BLaER1 (cell line): ENCODE measurements at regions not wholly inside any gene's neighbourhood (a gene's known extent, or its start where the extent isn't known, plus 50 kb on each side); places are given as distances from the start of the nearest gene placed in this dataset.

Experiments used
- H3K27ac ChIP-seq: shearing (Covaris generic); formaldehyde crosslinking; 2 replicates; pipeline ENCODE4 v1.8.1; 2022
- H3K27me3 ChIP-seq: shearing (Covaris generic); formaldehyde crosslinking; 2 replicates; pipeline ENCODE4 v1.8.1; 2022
- H3K36me3 ChIP-seq: shearing (Covaris generic); formaldehyde crosslinking; 2 replicates; pipeline ENCODE4 v1.8.1; 2022
- H3K4me1 ChIP-seq: shearing (Covaris generic); formaldehyde crosslinking; 2 replicates; pipeline ENCODE4 v1.8.1; 2022
- H3K4me2 ChIP-seq: shearing (Covaris generic); formaldehyde crosslinking; 2 replicates; pipeline ENCODE4 v1.8.1; 2022
- H3K4me3 ChIP-seq: shearing (Covaris generic); formaldehyde crosslinking; 2 replicates; pipeline ENCODE4 v1.8.1; 2022
- H3K9ac ChIP-seq: shearing (Covaris generic); formaldehyde crosslinking; 2 replicates; pipeline ENCODE4 v1.8.1; 2022
- H3K9me3 ChIP-seq: shearing (Covaris generic); formaldehyde crosslinking; 2 replicates; pipeline ENCODE4 v1.8.1; 2022
- H4K20me1 ChIP-seq: shearing (Covaris generic); formaldehyde crosslinking; 2 replicates; pipeline ENCODE4 v1.8.1; 2022
- Cebpa-rat ChIP-seq: shearing (Covaris generic); IDR thresholded peaks from 2 replicates; pipeline ENCODE4 v1.8.1; 2022

GRCh38 chr2:146801886-146802285, 1042.9 kb upstream of the ACVR2A start:
- no peaks in the 10 kb centered on the region for H3K9me3 ChIP-seq
- no peaks in the 10 kb centered on the region for H3K27me3 ChIP-seq
- no peaks in the 10 kb centered on the region for H4K20me1 ChIP-seq
- TF ChIP-seq Cebpa-rat = no peak
- H3K4me1 ChIP-seq = no peaks in the 10 kb centered on the region
- no peak overlapping the region for H3K4me3 ChIP-seq
- no peak overlapping the region for H3K4me2 ChIP-seq
- no peak overlapping the region for H3K9ac ChIP-seq
- no peak overlapping the region for H3K27ac ChIP-seq
- no peaks in the 10 kb centered on the region for H3K36me3 ChIP-seq

GRCh38 chr2:146786396-146786795, 1058.4 kb upstream of the ACVR2A start:
- H4K20me1 ChIP-seq = no peaks in the 10 kb centered on the region
- H3K4me2 ChIP-seq = no peak overlapping the region
- H3K4me3 ChIP-seq = no peak overlapping the region
- H3K9me3 ChIP-seq = peaks cover 9% of the 10 kb centered on the region; the same call in 1 of the 2 replicates
- TF ChIP-seq Cebpa-rat = no peak
- no peaks in the 10 kb centered on the region for H3K4me1 ChIP-seq
- H3K27me3 ChIP-seq = no peaks in the 10 kb centered on the region
- no peak overlapping the region for H3K9ac ChIP-seq
- H3K27ac ChIP-seq = no peak overlapping the region
- no peaks in the 10 kb centered on the region for H3K36me3 ChIP-seq

DNA sequence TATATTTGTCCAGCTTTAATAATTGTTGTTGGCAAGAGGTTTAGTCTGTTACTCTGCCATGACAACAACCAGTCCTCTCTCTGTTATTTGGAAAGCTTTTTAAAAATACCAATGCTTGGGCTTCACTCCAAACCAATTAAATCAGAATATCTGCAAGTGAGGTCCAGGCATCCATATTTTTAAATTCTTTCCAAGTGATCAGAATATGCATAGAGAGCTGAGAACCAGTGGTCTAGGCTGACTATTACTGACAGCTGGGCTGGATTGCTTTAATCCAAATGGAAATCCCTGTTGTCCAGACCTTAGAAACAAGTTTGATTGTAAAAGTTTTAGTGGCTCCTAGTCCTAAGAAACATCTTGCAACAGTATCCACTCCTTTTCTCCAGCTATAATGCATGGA, 1059.7 kb upstream of the ACVR2A start:
- no peaks in the 10 kb centered on the region for H3K4me1 ChIP-seq
- no peak for TF ChIP-seq Cebpa-rat
- no peak overlapping the region for H3K4me2 ChIP-seq
- H3K27ac ChIP-seq = no peak overlapping the region
- no peaks in the 10 kb centered on the region for H3K27me3 ChIP-seq
- H4K20me1 ChIP-seq = no peaks in the 10 kb centered on the region
- H3K9ac ChIP-seq = no peak overlapping the region
- no peaks in the 10 kb centered on the region for H3K36me3 ChIP-seq
- peaks cover 9% of the 10 kb centered on the region; the same call in 1 of the 2 replicates for H3K9me3 ChIP-seq
- no peak overlapping the region for H3K4me3 ChIP-seq

DNA sequence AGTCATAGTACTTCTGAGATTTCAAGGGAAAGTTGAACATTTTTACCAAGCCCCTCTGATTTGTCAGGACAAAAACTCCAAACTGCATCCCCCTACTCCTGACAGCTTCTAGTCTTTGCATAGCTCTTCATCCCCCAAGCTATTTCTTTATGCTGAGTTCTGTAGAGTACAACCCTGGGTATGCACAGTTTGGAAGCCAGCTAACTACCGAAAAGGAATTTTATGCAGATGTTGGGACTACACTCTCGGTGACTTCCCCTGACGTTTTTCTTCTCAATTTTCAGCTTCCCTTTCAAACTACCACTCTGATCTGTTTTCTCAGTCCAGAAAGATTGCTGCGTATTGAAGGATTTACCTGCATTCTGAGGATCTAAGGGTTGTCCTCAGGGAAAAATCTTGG, 1060.2 kb upstream of the ACVR2A start:
- Histone ChIP-seq H3K9me3 (peaks cover 9% of the 10 kb centered on the region; the same call in 1 of the 2 replicates), H3K27ac (no peak overlapping the region), H3K4me3 (no peak overlapping the region), H3K4me2 (no peak overlapping the region), H3K27me3 (no peaks in the 10 kb centered on the region), H3K9ac (no peak overlapping the region), H3K4me1 (no peaks in the 10 kb centered on the region), H4K20me1 (no peaks in the 10 kb centered on the region), H3K36me3 (no peaks in the 10 kb centered on the region)
- TF ChIP-seq Cebpa-rat = no peak

DNA sequence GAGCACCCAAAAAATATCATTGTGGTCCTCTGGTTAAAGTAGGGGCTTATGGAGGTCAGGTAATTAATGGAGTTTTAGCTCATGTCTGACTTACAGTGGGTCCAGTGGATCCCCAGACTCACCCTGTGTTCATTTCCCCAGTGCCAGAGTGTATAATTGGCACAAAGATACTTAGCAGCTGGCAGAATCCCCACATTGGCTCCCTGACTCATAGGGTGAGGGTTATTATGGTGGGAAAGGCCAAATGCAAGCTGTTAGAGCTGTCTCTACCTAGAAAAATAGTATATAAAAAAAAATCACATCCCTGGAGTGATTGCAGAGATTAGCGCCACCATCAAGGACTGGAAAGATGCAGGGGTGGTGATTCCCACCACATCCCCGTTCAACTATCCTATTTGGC, 1067.6 kb upstream of the ACVR2A start:
- Histone ChIP-seq H3K27ac (no peak overlapping the region), H3K36me3 (no peaks in the 10 kb centered on the region), H3K9ac (no peak overlapping the region), H3K9me3 (no peaks in the 10 kb centered on the region), H3K4me2 (no peak overlapping the region), H3K4me1 (no peaks in the 10 kb centered on the region), H4K20me1 (no peaks in the 10 kb centered on the region), H3K27me3 (no peaks in the 10 kb centered on the region), H3K4me3 (no peak overlapping the region)
- TF ChIP-seq Cebpa-rat = no peak

GRCh38 chr2:146776596-146776995, 1068.2 kb upstream of the ACVR2A start:
- no peak for TF ChIP-seq Cebpa-rat

DNA sequence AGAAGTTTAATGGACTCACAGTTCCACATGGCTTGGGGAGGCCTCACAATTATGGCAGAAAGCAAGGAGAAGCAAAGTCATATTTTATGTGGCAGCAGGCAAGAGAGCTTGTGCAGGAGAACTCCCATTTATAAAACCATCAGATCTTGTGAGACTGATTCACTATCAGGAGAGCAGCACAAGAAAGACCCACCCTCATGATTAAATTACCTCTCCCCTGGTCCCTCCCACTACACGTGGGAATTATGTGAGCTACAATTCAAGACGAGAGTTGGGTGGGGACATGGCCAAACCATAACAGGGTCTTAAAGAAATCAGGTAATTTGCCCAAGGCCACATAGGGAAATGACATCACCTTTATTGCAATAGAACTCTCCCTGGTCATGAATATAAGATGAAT, 1073.3 kb upstream of the ACVR2A start:
- TF ChIP-seq Cebpa-rat = no peak
- Histone ChIP-seq H3K4me1 (no peaks in the 10 kb centered on the region), H4K20me1 (no peaks in the 10 kb centered on the region), H3K27me3 (no peaks in the 10 kb centered on the region), H3K9ac (no peak overlapping the region), H3K9me3 (no peaks in the 10 kb centered on the region), H3K27ac (no peak overlapping the region), H3K4me2 (no peak overlapping the region), H3K36me3 (no peaks in the 10 kb centered on the region), H3K4me3 (no peak overlapping the region)

More at GRCh38 chr2:146776596-146776995, 1068.2 kb upstream of the ACVR2A start:
- no peaks in the 10 kb centered on the region for H4K20me1 ChIP-seq
- no peaks in the 10 kb centered on the region for H3K9me3 ChIP-seq
- H3K27ac ChIP-seq = no peak overlapping the region
- H3K27me3 ChIP-seq = no peaks in the 10 kb centered on the region
- no peak overlapping the region for H3K4me2 ChIP-seq
- H3K4me1 ChIP-seq = no peaks in the 10 kb centered on the region
- H3K4me3 ChIP-seq = no peak overlapping the region
- H3K9ac ChIP-seq = no peak overlapping the region
- no peaks in the 10 kb centered on the region for H3K36me3 ChIP-seq

DNA sequence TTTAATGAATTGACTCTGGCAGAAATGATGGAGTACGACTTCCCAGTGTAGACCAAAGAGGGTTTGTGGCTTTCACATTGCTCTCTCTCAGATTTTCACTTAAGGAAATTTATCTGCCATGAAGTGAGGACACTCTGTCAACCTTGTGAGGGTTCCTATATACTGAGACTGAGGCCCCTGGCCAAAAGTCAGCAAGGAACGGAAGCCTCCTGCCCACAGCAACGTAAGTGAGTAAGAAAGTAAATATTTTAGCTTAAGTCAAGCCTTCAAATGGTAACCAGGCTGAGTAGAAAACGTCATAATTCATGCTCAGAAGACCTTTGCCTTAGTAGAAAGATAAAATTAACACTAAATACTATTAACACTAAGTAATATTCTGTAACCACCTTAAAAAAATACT, 1080.5 kb upstream of the ACVR2A start:
- no peak overlapping the region for H3K4me3 ChIP-seq
- no peaks in the 10 kb centered on the region for H3K36me3 ChIP-seq
- H3K27ac ChIP-seq = no peak overlapping the region
- no peaks in the 10 kb centered on the region for H4K20me1 ChIP-seq
- TF ChIP-seq Cebpa-rat = no peak
- no peaks in the 10 kb centered on the region for H3K4me1 ChIP-seq
- H3K27me3 ChIP-seq = no peaks in the 10 kb centered on the region
- H3K4me2 ChIP-seq = no peak overlapping the region
- no peak overlapping the region for H3K9ac ChIP-seq
- no peaks in the 10 kb centered on the region for H3K9me3 ChIP-seq

DNA sequence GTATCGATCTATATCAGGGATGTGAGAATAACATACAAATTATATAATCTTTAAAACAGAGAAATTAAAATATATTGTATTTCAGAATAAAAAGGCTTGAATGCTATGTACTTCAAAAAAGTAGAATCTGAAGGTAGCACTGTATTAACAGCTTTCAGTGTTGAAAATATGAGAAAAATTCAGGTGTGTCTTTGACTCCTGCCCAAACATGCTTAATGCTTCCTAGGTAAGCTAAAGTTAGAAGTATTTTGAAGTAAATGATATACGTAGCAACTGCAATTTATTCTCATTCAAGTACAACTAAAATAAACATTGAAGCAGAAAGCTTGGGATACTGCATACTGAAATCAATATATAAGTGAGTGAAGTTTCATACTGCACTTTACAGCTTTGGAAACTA, 1082.0 kb upstream of the ACVR2A start:
- Histone ChIP-seq H3K36me3 (no peaks in the 10 kb centered on the region), H3K4me2 (no peak overlapping the region), H3K27ac (no peak overlapping the region), H3K4me1 (no peaks in the 10 kb centered on the region), H3K27me3 (no peaks in the 10 kb centered on the region), H3K9me3 (no peaks in the 10 kb centered on the region), H3K9ac (no peak overlapping the region), H3K4me3 (no peak overlapping the region), H4K20me1 (no peaks in the 10 kb centered on the region)
- no peak for TF ChIP-seq Cebpa-rat

- no peaks in the 10 kb centered on the region for H3K36me3 ChIP-seq
- no peak overlapping the region for H3K4me3 ChIP-seq
- no peak overlapping the region for H3K9ac ChIP-seq
- H3K9me3 ChIP-seq = no peaks in the 10 kb centered on the region
- H4K20me1 ChIP-seq = no peaks in the 10 kb centered on the region
- H3K4me2 ChIP-seq = no peak overlapping the region
- H3K27ac ChIP-seq = no peak overlapping the region
- no peak for TF ChIP-seq Cebpa-rat
- H3K27me3 ChIP-seq = no peaks in the 10 kb centered on the region
- H3K4me1 ChIP-seq = no peaks in the 10 kb centered on the region
Observed at GRCh38 chr2:146754606-146755005, 1090.2 kb upstream of the ACVR2A start.

DNA sequence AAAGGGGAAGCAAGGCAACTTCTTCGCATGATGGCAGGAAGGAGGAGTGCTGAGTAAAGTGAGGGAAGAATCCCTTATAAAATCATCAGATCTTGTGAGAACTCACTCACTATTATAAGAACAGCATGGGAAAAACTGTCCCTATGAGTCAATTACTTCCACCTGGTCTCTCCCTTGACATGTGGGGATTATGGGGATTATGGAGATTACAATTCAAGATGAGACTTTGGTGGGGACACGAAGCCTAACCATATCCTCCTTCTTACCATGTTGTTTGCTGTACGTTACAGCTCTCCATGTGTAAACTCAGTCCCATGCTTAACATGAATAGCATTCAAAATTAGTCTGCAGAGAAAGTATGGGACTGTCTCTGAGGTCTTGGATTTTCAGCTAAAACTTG, 1096.8 kb upstream of the ACVR2A start:
- no peak overlapping the region for H3K27ac ChIP-seq

More for the DNA sequence above, 1096.8 kb upstream of the ACVR2A start:
- Histone ChIP-seq H3K36me3 (no peaks in the 10 kb centered on the region), H3K4me2 (no peak overlapping the region), H4K20me1 (no peaks in the 10 kb centered on the region), H3K27me3 (no peaks in the 10 kb centered on the region), H3K9me3 (no peaks in the 10 kb centered on the region), H3K4me3 (no peak overlapping the region), H3K4me1 (no peaks in the 10 kb centered on the region), H3K9ac (no peak overlapping the region)
- no peak for TF ChIP-seq Cebpa-rat
